ENCODE measurements at regions not wholly inside any gene's neighbourhood (a gene's known extent, or its start where the extent isn't known, plus 50 kb on each side); places are given as distances from the start of the nearest gene placed in this dataset.

DNA sequence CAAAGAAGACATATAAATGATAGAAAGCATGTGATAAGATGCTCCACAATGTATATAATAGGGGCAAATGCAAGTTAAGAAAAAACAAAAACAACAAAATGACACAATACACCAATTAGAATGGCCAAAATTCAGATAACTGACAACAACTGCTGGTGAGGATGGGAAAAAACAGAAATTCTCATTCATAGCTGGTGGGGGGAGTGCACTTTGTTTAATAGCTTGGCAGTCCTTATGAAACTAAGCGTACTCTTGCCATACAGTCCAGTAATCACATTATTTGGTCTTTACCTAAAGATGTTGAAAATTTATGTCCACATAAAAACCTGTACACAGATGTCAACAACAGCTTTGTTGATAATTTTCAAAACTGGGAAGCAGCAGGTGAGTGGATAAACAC, 791.1 kb upstream of the CDH10 start:
- Histone ChIP-seq H3K9me3 (ENCODE audit: control insufficient read depth in 1 of 2, insufficient read depth in 1 of 2, low read length in 2 of 2) (peaks cover 0 to 6% of the 10 kb centered on the region in 2 experiments), H3K27ac (ENCODE audit: low read depth in 1 of 2, low read length in 2 of 2) (no peak overlapping the region), H3K27me3 (ENCODE audit: control insufficient read depth in 1 of 2, insufficient read depth in 2 of 2, low read length in 2 of 2) (no peaks in the 10 kb centered on the region), H3K36me3 (ENCODE audit: insufficient read depth, low read length) (no peaks in the 10 kb centered on the region), H3K4me1 (ENCODE audit: insufficient read depth, low read length) (no peaks in the 10 kb centered on the region), H3K4me3 (ENCODE audit: low read length) (no peak overlapping the region)
- intact Hi-C loops (cut with DNase I, micrococcal nuclease): no loop called here
- Mint-ChIP-seq H3K27ac (no peak overlapping the region), H3K36me3 (ENCODE audit: low read depth) (no peaks in the 10 kb centered on the region), H3K4me1 (ENCODE audit: low read depth) (no peaks in the 10 kb centered on the region), H3K27me3 (no peaks in the 10 kb centered on the region), H3K9me3 (peaks cover 11% of the 10 kb centered on the region), H3K4me3 (no peak overlapping the region)
- POLR2A ChIA-PET: no interaction called here
- TF ChIP-seq, protein P1, sequence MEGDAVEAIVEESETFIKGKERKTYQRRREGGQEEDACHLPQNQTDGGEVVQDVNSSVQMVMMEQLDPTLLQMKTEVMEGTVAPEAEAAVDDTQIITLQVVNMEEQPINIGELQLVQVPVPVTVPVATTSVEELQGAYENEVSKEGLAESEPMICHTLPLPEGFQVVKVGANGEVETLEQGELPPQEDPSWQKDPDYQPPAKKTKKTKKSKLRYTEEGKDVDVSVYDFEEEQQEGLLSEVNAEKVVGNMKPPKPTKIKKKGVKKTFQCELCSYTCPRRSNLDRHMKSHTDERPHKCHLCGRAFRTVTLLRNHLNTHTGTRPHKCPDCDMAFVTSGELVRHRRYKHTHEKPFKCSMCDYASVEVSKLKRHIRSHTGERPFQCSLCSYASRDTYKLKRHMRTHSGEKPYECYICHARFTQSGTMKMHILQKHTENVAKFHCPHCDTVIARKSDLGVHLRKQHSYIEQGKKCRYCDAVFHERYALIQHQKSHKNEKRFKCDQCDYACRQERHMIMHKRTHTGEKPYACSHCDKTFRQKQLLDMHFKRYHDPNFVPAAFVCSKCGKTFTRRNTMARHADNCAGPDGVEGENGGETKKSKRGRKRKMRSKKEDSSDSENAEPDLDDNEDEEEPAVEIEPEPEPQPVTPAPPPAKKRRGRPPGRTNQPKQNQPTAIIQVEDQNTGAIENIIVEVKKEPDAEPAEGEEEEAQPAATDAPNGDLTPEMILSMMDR (IDR thresholded peaks at IDR 0.05): no peak
- DNase-seq (no peak), ATAC-seq (ENCODE audit: poor library complexity) (no peak)
- CTCF ChIA-PET: no interaction called here

DNA sequence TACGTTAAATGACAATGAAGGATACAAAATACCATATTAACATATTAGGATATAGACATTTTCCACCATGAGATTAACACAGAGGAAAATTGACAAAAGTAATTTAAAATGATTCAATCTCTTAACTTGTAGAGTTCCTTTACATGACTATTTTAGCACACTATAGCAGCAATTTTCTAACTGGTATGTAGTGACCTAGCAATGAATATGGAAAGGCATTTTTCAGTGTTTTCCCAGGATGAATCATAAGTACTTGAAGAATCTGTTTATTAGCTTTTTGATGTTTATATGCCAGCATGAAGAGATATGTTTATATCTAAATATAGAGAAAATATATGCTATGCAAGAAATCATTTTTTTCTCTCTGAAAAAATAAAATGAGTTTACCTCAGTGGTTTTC, 782.5 kb upstream of the CDH10 start:
- no peak for DNase-seq
- ATAC-seq (ENCODE audit: poor library complexity): no peak
- H3K4me1 ChIP-seq (ENCODE audit: insufficient read depth, low read length): no peaks in the 10 kb centered on the region
- ChIA-PET CTCF (no interaction called here), POLR2A (no interaction called here)
- no peaks in the 10 kb centered on the region for H3K36me3 Mint-ChIP-seq (ENCODE audit: low read depth)
- H3K9me3 Mint-ChIP-seq: no peaks in the 10 kb centered on the region
- no peaks in the 10 kb centered on the region for H3K27me3 Mint-ChIP-seq
- no peak overlapping the region for H3K27ac Mint-ChIP-seq
- H3K27me3 ChIP-seq (ENCODE audit: control insufficient read depth in 1 of 2, insufficient read depth in 2 of 2, low read length in 2 of 2): no peaks in the 10 kb centered on the region
- TF ChIP-seq, protein P1 (IDR thresholded peaks at IDR 0.05): no peak
- H3K9me3 ChIP-seq (ENCODE audit: control insufficient read depth in 1 of 2, insufficient read depth in 1 of 2, low read length in 2 of 2): no peaks in the 10 kb centered on the region
- H3K4me3 Mint-ChIP-seq: no peak overlapping the region
- intact Hi-C loops (cut with DNase I, micrococcal nuclease): no loop called here
- H3K4me3 ChIP-seq (ENCODE audit: low read length): no peak overlapping the region
- no peaks in the 10 kb centered on the region for H3K36me3 ChIP-seq (ENCODE audit: insufficient read depth, low read length)
- no peaks in the 10 kb centered on the region for H3K4me1 Mint-ChIP-seq (ENCODE audit: low read depth)
- H3K27ac ChIP-seq (ENCODE audit: low read depth in 1 of 2, low read length in 2 of 2): no peak overlapping the region

DNA sequence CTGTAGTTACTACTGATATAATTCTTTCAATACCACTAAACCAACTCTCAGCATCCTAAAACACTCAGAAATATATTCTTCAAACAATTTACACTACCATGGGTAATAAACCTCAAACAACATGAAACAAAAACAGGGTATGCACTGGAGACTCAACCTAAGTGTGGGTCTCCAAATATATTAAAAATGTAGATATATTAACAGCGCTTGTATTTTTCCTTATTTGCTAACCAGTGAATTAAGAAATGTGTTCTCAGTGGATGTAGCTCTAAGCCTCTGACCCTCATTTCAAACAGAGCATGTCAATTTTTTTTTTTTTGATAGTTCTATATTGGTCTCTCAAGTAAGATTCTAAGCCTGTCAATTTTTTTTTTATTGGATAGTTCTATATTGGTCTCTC, 778.5 kb upstream of the CDH10 start:
- no peak overlapping the region for H3K4me3 ChIP-seq (ENCODE audit: low read length)
- intact Hi-C loops (cut with DNase I, micrococcal nuclease): no loop called here
- TF ChIP-seq, protein P1 (IDR thresholded peaks at IDR 0.05): no peak
- H3K27ac ChIP-seq (ENCODE audit: low read depth in 1 of 2, low read length in 2 of 2): no peak overlapping the region
- H3K4me1 ChIP-seq (ENCODE audit: insufficient read depth, low read length): no peaks in the 10 kb centered on the region
- peaks cover 0 to 5% of the 10 kb centered on the region in 2 experiments for H3K9me3 ChIP-seq (ENCODE audit: control insufficient read depth in 1 of 2, insufficient read depth in 1 of 2, low read length in 2 of 2)
- no peaks in the 10 kb centered on the region for H3K36me3 Mint-ChIP-seq (ENCODE audit: low read depth)
- peaks cover 3% of the 10 kb centered on the region for H3K9me3 Mint-ChIP-seq
- H3K4me3 Mint-ChIP-seq: no peak overlapping the region
- H3K36me3 ChIP-seq (ENCODE audit: insufficient read depth, low read length): no peaks in the 10 kb centered on the region
- no peak overlapping the region for H3K27ac Mint-ChIP-seq
- no peaks in the 10 kb centered on the region for H3K27me3 Mint-ChIP-seq
- DNase-seq (no peak), ATAC-seq (ENCODE audit: poor library complexity) (no peak)
- ChIA-PET POLR2A (no interaction called here), CTCF (no interaction called here)
- H3K4me1 Mint-ChIP-seq (ENCODE audit: low read depth): no peaks in the 10 kb centered on the region
- H3K27me3 ChIP-seq (ENCODE audit: control insufficient read depth in 1 of 2, insufficient read depth in 2 of 2, low read length in 2 of 2): no peaks in the 10 kb centered on the region

Measured in CD4-positive, alpha-beta T cell (primary cell).